Ishikawa (cell line): ENCODE measurements at regions not wholly inside any gene's neighbourhood (a gene's known extent, or its start where the extent isn't known, plus 50 kb on each side); places are given as distances from the start of the nearest gene placed in this dataset.

Source experiments
- RAD21 ChIP-seq: IDR thresholded peaks from 2 replicates; pipeline ENCODE4 v1.6.1; 2012; ENCODE audit warnings: low read depth
- TEAD4 ChIP-seq: IDR thresholded peaks from 2 replicates; pipeline ENCODE4 v1.6.1; 2012
- YY1 ChIP-seq: IDR thresholded peaks from 2 replicates; pipeline ENCODE4 v1.6.1; 2012; ENCODE audit warnings: low read depth
- TF ChIP-seq, protein P1 (sequence below): IDR thresholded peaks from 2 replicates; pipeline ENCODE4 v1.6.1; 2012

DNA sequence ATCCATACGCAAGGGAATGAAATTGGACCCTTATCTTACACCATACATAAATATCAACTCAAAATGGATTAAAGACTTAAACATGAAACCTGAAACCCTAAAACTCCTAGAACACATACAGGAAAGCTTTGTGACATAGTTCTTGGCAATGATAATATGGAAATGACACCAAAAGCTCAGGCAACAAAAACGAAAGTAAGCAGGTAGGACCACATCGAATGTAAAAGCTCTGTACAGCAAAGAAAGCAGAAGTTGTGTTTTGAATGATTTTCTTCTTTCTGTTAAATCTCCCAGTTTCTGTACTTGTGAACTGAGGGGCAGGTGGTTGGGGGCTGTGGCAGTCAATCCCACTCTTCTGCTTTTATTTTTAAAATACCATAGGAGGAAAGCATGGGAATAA lies 368.4 kb upstream of the PODXL start:
- no peak for TF ChIP-seq YY1
- no peak for TF ChIP-seq TEAD4
- no peak for TF ChIP-seq RAD21
- TF ChIP-seq, protein P1, sequence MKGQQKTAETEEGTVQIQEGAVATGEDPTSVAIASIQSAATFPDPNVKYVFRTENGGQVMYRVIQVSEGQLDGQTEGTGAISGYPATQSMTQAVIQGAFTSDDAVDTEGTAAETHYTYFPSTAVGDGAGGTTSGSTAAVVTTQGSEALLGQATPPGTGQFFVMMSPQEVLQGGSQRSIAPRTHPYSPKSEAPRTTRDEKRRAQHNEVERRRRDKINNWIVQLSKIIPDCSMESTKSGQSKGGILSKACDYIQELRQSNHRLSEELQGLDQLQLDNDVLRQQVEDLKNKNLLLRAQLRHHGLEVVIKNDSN: no peak
